Fibroblast of skin of left quadriceps (primary cell): ENCODE measurements at regions not wholly inside any gene's neighbourhood (a gene's known extent, or its start where the extent isn't known, plus 50 kb on each side); places are given as distances from the start of the nearest gene placed in this dataset.

Experiments
- DNase-seq, 2 experiments: peaks; one replicate each; pipeline ENCODE4 v3.0.0-alpha.2; 2013; ENCODE audit warnings: low read depth in 2 of 2

DNA sequence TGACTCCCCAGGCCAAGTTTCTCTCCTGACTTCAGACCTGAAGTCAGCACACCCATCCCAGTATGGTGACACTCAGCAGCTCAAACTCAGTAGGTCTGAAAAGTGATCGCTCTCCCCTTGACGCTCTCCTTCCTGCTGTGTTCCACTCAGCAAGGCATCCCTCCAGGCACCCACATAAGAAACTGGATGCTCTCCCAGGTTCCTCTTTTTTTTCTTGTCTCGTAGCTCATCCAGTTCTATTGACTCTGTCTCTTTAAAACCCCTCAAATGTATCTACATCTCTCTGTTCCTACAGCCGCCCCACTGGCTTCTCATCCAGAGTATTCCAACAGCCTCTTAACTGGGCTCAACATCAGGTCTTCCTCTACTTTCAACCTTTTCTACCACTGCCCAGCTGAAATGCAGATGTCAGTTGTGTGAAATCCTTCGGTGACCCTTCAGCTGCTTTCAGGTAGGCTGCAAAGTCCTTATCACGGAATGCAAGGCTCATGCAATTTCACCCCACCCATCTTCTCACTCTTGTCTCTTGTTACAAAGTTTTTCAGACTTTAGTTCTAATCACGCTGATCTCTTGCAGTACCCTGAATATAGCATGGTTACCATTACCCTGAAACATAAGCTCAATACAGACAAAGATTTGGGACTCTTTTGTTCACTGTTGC lies 286.2 kb upstream of the POU3F1 start:
- no peak for DNase-seq

DNA sequence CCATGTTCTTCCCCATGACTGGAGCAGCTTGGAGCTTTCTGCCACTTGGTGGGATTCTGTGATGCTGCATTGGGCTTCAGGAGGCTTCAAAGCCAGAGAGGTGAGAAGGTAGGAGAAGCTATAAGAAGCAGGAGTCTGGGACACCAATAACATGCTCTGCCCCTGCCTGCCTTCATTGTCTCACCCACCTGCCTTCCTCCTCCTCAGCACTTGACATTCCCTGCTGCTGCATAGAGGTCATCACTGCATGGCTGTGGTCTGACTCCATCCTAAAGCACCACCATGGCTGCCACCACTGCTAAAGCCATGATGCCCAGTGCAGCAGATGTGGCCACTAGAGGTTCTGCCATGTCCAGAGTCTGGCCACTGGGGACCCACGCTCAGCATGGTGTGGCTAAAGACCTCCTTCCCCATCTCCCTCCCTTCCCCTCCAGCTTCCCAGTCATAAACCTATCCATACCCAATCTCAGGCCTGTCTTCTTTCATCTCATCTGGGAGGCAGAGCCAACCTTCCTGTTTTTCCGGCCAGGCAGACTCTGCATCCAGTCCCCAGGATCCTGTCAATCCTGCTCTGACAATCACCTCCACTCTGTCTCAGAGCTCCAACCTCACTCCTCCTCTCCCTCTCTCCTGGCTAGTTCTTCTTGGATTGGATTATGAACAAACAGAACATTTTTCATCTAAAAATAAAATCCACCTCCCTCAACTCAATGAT lies 285.1 kb upstream of the POU3F1 start:
- no peak for DNase-seq

DNA sequence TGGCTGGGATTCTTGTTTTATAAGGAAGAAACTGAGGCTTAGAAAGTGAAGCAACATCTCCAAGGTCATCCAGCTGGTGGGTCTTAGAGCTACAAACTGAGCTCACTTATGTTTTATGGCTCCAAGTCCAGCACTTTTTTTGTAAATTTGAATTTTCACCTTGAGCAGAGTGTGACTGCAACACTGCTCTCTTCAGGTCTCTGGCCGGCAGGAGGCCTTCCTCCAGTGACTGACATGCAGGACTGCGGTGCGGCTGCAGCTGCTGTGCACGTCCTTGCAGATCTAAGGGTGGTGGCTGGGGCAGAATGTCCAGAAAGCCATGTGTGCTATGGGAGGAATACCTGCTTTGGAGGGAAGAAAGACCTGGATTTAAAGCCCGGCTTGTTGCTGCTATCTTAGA lies 284.2 kb upstream of the POU3F1 start:
- DNase-seq = no peak

DNA sequence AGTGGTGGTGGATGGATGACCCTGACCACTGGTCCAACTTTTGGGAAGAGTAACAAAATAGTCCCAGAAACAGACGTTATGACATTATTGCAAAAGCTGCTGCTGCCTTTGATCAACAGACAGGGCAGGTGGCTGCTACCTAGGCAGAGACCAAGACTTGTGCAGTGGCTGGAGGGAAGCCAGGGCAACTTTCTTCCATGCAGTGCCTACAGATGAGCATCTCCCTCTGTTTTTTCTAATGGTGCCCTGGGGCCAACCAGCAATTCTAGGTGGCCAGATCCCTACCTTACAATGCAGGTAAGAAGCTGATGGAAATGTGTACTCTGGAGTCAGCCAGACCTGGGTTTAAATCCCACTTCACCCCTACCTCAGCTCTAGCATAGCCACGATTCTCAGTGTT lies 283.1 kb upstream of the POU3F1 start:
- no peak for DNase-seq

DNA sequence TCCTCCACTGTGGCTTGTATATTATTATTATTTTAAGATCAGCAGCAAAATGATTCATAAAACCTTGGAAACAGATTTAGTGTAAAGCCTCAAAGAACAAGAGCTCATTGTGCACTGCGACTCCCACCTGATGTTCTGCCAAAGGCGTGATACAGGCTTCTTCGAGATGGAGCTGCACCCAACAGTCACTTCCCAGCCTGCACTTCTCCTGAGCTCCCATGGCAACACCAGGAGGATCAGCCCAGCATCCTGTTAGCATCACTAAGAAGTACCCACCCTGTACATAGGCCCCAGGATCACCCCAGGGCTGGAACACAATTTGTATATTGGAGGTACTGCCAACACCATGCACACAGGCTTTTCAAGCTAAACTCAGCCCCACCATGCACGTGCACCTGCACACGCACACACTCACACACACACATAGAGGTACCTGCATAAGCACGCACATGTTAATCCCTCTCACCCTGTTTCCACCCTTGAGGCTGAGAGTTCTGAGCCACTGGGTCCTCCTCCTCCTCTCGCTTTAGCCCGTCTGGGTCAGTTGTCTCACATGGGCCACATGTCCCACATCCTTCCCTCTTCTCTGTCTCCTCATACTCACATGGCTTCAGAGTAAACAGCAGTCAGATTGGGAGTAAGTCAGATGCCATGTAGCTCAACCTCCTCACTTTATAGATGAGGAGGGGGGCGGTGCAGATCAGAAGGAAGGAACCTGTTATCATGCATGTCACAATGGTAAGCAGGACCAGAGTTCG lies 281.9 kb upstream of the POU3F1 start:
- no peak for DNase-seq

DNA sequence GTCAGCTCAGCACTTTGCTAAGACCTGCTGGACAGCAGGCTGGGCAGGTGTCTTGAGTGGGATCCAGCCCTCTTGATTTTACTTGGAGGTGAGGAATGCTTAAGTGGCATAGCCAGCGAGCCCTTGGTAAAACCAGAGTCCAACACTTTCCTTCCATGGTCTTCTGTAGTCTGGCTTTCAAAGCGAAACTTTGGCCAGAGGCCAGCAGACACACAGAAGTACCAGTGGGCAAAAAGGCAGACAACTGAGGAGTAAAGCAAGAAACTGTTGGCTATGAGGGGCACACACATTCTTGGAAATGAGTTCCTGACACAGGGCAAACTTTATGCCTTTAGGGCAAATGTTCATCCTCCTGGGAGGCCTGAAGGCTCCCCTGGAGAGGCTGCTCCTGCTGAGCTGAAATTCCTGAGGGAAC lies 281.0 kb upstream of the POU3F1 start:
- no peak for DNase-seq

DNA sequence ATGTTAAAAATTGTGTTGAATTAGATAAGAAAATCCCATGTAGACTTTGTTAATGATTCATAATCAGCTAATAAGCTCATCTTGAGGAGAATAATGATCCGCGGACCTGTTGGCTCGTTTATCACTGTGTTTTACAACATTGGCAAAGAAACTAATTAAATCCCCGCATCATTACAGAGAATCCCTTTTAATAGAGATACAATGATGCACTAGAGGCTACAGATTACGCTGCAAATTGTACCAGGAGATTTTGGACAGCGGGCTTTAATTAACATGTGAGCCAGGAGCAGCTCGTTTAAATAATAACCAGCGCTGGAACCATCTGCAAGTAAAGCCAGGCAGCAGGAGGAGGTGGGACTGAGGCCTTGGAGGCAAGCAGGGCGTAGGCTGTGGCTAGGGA lies 280.3 kb upstream of the POU3F1 start:
- DNase-seq = no peak

DNA sequence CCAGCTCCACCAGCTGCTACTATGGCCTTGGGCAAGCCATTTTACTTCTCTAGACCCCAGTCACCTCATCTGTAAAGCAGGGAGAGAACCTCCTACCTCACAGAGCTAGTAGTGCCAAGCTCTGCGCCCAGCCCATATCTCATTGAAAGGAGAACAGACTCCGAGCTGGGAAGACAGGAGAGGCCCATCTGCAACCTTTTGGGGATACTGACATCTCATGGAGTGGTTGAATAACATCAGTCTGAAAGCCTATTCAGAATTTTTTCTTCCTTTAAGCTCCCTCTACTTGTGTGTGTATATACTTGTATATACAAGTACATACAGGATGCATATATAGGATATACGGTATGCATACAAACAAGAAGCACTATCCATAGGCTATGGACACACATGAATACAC lies 279.5 kb upstream of the POU3F1 start:
- DNase-seq = no peak

DNA sequence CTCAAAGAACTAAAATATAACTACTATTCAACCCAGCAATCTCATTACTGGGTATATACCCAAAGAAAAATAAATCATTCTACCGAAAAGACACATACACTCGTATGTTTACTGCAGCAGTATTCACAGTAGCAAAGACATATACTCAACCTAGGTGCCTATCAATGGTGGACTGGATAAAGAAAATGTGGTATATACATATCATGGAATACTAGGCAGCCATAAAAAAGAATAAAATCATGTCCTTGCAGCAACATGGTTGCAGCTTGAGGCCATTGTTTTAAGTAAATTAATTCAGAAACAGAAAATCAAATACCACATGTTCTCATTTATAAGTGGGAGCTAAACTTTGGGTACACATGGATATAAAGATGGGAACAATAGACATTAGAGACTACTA lies 266.2 kb upstream of the POU3F1 start:
- no peak for DNase-seq

DNA sequence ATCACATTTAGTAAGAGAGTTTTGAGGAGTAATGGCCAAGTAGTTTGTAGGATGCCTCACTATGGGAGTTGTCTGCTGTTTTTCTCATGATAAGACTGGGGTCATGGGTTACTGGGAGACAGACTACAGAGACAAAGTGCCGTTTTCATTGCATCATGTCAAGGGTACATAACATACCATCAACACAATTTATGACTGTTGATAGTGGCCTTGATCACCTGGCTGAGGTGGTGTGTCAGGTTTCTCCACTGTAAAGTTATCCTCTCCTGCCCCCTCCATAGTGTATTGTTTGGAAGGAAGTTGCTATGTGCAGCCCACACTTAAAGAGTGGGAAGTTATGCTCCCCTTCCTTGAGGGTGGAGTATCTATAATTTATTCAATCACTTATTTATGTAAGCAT lies 263.5 kb upstream of the POU3F1 start:
- no peak for DNase-seq

DNA sequence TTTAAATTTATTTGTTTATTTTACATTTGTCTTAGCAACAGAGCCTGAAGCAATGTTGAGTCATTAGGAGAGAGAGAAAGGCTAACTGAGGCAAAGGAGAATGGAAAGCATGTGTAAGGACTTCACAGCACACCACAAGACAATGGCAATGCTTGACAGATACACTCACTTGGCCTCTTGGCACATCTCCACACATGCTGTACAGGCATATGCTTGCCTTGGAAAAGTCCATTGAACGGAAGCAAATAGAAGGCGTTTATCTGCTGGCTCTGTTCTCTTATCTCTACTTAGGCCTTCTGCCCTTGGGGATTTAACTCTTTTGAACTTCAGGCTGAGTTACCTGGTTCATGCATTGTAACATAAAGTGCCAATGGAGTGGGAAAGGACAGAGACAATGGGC lies 262.2 kb upstream of the POU3F1 start:
- DNase-seq = no peak

DNA sequence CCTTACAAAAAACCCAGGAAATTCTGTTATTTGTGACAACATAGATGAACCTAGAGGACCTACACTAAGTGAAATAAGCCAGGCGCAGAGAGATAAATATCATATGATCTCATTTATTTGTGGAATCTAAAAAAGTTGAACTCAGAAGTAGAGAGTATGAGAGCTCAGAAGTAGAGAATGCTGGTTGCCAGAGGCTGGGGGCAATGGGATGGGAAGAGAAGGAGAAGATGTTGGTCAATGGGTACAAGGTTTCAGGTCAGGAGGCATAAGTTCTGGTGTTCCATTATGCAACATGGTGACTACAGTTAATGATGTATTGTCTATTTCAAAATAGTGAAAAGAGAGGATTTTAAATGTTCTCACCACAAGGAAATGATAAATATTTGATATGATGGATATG lies 259.1 kb upstream of the POU3F1 start:
- no peak for DNase-seq

DNA sequence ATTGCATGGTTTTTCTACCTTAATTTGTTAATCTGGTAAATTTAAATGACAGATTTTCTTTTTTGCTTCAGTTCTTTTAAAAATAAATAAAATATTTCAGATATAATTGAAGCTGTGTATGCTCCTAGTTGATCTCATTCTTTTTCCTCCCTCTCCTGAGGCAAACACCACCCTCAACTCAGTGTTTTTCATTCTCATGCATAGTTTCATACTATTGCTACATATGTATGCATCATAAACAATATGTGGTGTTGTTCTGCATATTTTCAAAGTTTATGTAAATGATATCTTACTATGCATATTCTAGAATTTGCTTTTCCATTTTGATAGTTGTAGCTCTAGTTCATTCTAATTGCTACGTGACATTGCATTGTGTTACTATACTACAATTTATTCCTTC lies 257.2 kb upstream of the POU3F1 start:
- no peak for DNase-seq

DNA sequence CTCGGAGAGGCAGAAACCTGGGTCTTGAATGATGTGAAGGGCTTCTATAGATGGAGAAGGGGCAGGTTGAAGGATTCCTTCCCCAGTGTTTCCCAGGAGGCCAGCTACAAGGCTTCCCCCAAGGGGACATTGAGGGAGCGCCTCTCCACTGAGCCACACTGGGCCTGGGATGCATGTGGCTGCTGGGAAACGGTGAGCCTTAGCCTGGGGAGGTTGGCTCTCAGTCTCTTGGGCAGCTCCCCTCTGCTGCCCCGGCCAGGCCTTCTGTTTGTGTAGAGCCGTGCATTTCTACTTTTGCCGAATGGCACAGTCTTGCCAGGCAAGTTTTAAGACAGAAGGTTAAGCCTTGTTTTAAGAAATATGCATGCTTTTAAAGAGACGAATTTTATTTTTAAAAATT lies 254.4 kb upstream of the POU3F1 start:
- no peak for DNase-seq

DNA sequence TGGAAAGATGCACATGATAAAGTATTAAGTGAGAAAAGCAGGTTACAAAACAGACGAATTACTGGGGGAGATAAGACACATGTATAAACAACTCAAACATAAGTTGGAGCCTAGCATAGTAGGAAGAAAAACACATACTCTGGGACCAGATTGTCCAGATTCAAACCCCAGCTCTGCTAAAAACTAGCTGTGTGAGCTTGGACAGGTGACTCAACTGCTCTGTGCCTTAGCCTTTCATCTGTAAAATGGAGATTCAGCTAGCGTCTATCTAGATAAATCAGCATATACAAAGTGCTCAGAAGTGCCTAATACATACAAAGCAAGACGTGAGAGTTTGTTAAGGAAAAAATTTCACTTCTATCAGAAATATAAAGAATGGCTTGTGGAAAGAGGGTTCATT lies 254.0 kb upstream of the POU3F1 start:
- no peak for DNase-seq

DNA sequence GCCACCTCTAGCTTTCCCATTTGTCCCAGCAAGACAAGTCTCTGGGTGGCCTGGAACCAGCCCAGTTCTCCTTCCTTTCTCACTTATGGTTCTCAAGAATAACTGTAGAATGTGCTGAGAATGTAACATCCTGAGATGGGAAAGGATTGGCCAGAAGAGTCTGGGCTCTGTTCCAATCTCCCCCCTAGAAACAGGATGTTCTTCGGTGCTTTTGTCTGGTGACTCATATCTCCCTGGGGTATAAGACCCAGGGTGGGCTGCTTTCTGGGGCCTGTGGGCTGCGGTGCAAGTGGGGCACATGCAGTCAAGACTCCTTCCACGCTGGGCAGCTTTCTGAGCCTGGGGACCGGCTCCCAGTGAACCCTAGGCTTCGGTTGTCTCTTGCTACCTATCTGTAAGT lies 251.2 kb upstream of the POU3F1 start:
- DNase-seq = no peak

DNA sequence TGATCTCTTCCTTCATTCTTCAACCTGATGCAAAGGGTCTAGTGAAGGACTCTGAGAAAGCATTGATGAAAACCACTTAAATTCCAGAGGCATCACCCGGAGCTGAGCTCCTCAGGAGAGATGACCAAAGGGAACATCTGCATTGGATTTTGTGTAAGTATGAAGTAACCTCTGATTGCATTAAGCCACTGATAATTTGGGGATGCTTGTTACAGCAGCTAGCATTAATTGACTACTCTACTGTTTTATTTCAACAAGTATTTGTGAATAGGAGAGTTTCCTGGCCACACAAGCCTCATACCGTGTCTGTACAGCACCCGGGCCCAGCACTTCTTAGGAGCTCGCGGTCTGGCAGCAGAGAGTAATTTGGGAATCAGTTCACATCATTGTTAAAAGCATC lies 250.7 kb upstream of the POU3F1 start:
- DNase-seq = no peak

DNA sequence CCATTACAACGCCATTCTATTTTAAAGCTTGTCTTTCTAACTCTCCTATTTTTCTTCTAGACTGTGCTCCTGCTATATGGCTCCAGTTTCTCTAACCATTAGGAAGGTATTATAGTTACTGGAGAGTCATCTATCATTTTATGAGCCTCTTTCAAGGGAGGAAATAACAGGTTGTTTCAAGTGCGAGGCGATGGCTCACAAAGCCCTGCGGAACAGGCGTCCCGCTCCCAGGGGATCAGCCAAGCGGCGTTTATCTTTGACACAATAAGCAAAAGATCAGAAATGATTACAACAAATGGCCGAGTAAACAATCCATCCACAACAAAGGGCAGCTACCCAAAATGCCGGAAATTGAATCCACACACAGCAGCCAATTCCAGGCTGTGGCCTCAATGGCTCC lies 249.5 kb upstream of the POU3F1 start:
- DNase-seq = no peak

DNA sequence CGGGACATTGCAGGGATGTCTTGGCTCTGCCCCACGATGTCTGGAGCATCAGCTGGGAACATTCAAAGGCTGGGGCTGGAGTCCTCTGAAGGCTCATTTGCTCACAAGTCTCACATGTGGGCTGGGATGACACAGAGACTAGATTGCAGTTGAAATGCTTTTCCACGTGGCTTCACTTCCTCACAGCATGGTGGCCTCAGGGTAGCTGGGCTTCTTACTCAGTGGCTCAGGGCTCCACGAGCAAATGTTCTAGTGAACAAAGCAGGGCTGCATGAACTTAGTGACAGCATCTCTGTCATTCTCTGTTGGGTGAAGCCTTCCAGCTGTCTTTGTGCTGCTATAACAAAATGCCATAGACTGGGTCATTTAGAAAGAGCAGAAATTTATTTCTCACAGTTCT lies 247.0 kb upstream of the POU3F1 start:
- DNase-seq = no peak

DNA sequence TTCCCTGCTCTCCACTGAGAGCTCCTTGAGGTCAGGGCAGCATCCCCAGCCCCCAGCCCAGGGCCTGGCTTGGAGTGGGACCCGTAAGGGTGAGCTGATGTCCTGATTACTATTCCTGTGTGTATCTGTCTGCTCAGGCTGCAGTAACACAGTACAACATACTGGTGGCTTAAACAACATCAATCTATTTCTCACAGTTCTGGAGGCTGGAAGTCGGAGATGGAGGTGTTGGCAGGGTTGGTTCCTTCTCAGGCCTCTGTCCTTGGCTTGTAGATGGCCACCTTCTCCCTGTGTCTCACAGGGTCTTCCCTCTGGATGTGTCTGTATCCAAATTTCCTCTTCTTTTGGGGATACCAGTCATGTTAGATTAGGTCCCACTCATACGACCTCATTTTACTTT lies 246.4 kb upstream of the POU3F1 start:
- no peak for DNase-seq

DNA sequence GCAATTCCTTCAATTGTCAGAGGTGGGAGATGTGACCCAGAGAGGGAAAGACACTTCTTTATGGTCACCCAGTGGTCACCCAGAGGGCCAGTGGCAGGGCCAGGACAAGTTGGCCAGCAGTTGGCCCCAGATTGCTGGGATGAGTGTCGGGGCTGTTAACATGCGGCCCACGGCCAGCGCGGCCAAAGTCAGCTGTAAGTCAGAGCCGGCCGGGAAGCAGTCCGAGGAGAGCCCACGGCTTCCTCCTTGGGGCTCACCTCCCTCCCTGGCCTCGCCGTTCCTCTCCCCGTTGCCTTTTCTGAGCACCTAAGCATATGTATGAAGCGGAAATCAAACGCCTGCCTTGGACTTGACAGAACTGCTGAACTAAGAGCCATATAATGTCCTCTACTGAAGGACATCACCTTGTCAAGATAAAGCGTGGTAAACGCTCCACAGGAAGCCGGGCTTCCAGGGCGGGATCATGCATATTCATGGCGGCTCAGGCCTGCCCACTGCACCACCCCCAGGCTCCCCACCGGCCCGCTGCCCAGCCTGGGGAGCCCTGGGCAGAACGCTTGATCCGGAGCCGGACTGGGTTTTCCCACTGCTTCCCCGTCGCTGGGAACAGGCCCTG lies 245.4 kb upstream of the POU3F1 start:
- no peak for DNase-seq

DNA sequence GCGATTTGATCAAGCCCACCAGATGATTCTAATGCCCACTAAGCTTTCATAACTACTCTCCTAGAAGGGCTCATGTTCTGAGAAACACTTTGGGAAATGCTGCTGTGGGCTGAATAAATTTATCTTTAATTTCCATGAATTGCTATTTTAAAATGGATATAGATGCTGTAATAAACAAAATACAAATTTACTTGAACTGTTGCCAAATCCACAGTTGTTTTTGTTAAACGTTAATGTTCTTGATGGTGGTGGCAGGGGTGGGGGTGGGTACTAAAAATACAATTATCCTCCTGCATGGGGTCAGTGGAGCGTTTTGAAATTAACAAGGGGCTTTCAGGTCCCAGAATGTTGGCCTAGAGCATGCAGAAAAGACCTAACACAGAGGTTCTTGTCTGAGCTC lies 244.7 kb upstream of the POU3F1 start:
- DNase-seq = no peak

DNA sequence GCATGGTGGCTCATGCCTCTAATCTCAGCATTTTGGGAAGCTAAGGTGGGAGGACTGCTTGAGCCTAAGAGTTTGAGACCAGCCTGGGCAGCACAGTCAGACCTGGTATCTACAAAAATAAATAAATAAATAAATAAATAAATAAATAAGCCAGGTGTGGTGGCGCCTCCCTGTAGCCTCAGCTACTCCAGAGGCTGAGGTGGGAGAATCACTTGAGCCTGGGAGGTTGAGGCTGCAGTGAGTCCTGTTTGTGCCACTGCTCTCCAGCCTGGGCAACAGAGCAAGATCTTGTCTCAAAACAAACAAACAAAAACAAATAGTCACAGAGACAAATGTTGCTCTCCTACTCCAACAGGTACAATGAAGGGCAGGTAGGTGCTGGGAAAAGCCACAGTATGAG lies 242.4 kb upstream of the POU3F1 start:
- DNase-seq = no peak
